ENCODE measurements at regions not wholly inside any gene's neighbourhood (a gene's known extent, or its start where the extent isn't known, plus 50 kb on each side); places are given as distances from the start of the nearest gene placed in this dataset.

- no peak for TF ChIP-seq MAX (IDR thresholded peaks at IDR 0.05; ENCODE audit: low read depth)
- TF ChIP-seq RFX5 (IDR thresholded peaks at IDR 0.05; ENCODE audit: low read length): no peak
- TF ChIP-seq YY1 (IDR thresholded peaks at IDR 0.05; ENCODE audit: low read depth): no peak
- no peak for TF ChIP-seq RCOR1 (IDR thresholded peaks at IDR 0.05; ENCODE audit: low read length)
- TF ChIP-seq GABPA (IDR thresholded peaks at IDR 0.05; ENCODE audit: low read depth): no peak
- no peak for TF ChIP-seq SIN3A (IDR thresholded peaks at IDR 0.05; ENCODE audit: borderline replicate concordance, low read depth, low read length)
- no peak for TF ChIP-seq MEF2A (IDR thresholded peaks at IDR 0.05; ENCODE audit: borderline replicate concordance, low read depth)
- TF ChIP-seq IRF3 (IDR thresholded peaks at IDR 0.05; ENCODE audit: low read depth, low read length): no peak
- TF ChIP-seq RXRA (IDR thresholded peaks at IDR 0.05; ENCODE audit: borderline replicate concordance, low read depth): no peak
- ChIA-PET POLR2A (no interaction called here), CTCF (interaction anchor here (0.7 to 1.0 kb wide), 2 partner anchors 27 to 70 kb away, joined by 4 read pairs; no protein-coding TSS in a partner anchor)
- 41% methylated on average over 7 of the region's 7 CpGs for WGBS (ENCODE audit: low lambda C conversion rate)
- Histone ChIP-seq H3K4me1 (ENCODE audit: control insufficient read depth in 1 of 2, insufficient read depth in 2 of 2, low read depth in 1 of 2, low read length in 1 of 2) (no peaks in the 10 kb centered on the region), H3K27ac (ENCODE audit: low read depth in 2 of 2, low read length in 1 of 2) (no peak overlapping the region), H3K27me3 (ENCODE audit: insufficient read depth) (no peaks in the 10 kb centered on the region), H3K9ac (no peak overlapping the region), H3K9me2 (no peaks in the 10 kb centered on the region), H2AFZ (ENCODE audit: low read depth) (no peak overlapping the region), H3K4me2 (no peak overlapping the region), H3K9me3 (no peaks in the 10 kb centered on the region), H3K4me3 (ENCODE audit: low read depth in 2 of 2, low read length in 1 of 2) (no peak overlapping the region), H3K79me2 (ENCODE audit: insufficient read depth) (no peaks in the 10 kb centered on the region), H3F3A (replicated peaks; ENCODE audit: insufficient read depth) (no peaks in the 10 kb centered on the region), H4K20me1 (ENCODE audit: insufficient read depth) (no peaks in the 10 kb centered on the region), H3K36me3 (replicated peaks in 1 of 2; ENCODE audit: control insufficient read depth in 1 of 2, insufficient read depth in 2 of 2, low read length in 1 of 2) (no peaks in the 10 kb centered on the region)
- no peak for DNase-seq
These were observed 89.3 kb upstream of the EEF1E1 start for GRCh38 chr6:8191629-8192028.

- H3K27me3 ChIP-seq (ENCODE audit: insufficient read depth): no peaks in the 10 kb centered on the region
- no peaks in the 10 kb centered on the region for H3F3A ChIP-seq (replicated peaks; ENCODE audit: insufficient read depth)
- H3K9me2 ChIP-seq: no peaks in the 10 kb centered on the region
- H2AFZ ChIP-seq (ENCODE audit: low read depth): no peak overlapping the region
- no peak overlapping the region for H3K27ac ChIP-seq (ENCODE audit: low read depth in 2 of 2, low read length in 1 of 2)
- no peaks in the 10 kb centered on the region for H4K20me1 ChIP-seq (ENCODE audit: insufficient read depth)
- WGBS (ENCODE audit: low lambda C conversion rate): 18% methylated on average over 2 of the region's 2 CpGs
- H3K4me3 ChIP-seq (ENCODE audit: low read depth in 2 of 2, low read length in 1 of 2): no peak overlapping the region
- no peak for DNase-seq
- H3K4me2 ChIP-seq: no peak overlapping the region
- peaks cover 2 to 8% of the 10 kb centered on the region in 2 experiments; a peak in 2 of 4 replicates for H3K4me1 ChIP-seq (ENCODE audit: control insufficient read depth in 1 of 2, insufficient read depth in 2 of 2, low read depth in 1 of 2, low read length in 1 of 2)
- H3K9ac ChIP-seq: no peak overlapping the region
- H3K36me3 ChIP-seq (replicated peaks in 1 of 2; ENCODE audit: control insufficient read depth in 1 of 2, insufficient read depth in 2 of 2, low read length in 1 of 2): no peaks in the 10 kb centered on the region
- H3K79me2 ChIP-seq (ENCODE audit: insufficient read depth): no peaks in the 10 kb centered on the region
- CTCF ChIA-PET: interaction anchor here (1.2 kb wide), 1 partner anchor 32 kb away, joined by 6 read pairs; no protein-coding TSS in a partner anchor
- H3K9me3 ChIP-seq: no peaks in the 10 kb centered on the region
- TF ChIP-seq ZBTB33 (IDR thresholded peaks at IDR 0.05; ENCODE audit: borderline replicate concordance, low read depth): no peak
- no peak for TF ChIP-seq TEAD4 (IDR thresholded peaks at IDR 0.05; ENCODE audit: borderline replicate concordance, insufficient read depth)
- TF ChIP-seq NRF1 (IDR thresholded peaks at IDR 0.05; ENCODE audit: low read depth, low read length): no peak
- TF ChIP-seq GABPA (IDR thresholded peaks at IDR 0.05; ENCODE audit: low read depth): no peak
- no peak for TF ChIP-seq YY1 (IDR thresholded peaks at IDR 0.05; ENCODE audit: low read depth)
- TF ChIP-seq TCF12 (IDR thresholded peaks at IDR 0.05): no peak
- TF ChIP-seq FOXM1 (IDR thresholded peaks at IDR 0.05; ENCODE audit: low read depth): no peak
- TF ChIP-seq SIN3A (IDR thresholded peaks at IDR 0.05; ENCODE audit: borderline replicate concordance, low read depth, low read length): no peak
- no peak for TF ChIP-seq RFX5 (IDR thresholded peaks at IDR 0.05; ENCODE audit: low read length)
- TF ChIP-seq CTCF (IDR thresholded peaks at IDR 0.05): no peak
- no peak for TF ChIP-seq RAD21 (IDR thresholded peaks at IDR 0.05; ENCODE audit: low read length)
- TF ChIP-seq EP300 (IDR thresholded peaks at IDR 0.05; ENCODE audit: borderline replicate concordance in 1 of 2, low read depth in 1 of 2, low read length in 1 of 2): no peak
- no peak for TF ChIP-seq RCOR1 (IDR thresholded peaks at IDR 0.05; ENCODE audit: low read length)
- POLR2A ChIA-PET: no interaction called here
These were observed 84.9 kb upstream of the EEF1E1 start for GRCh38 chr6:8187209-8187608.
